NB4 (cell line): ENCODE measurements at regions not wholly inside any gene's neighbourhood (a gene's known extent, or its start where the extent isn't known, plus 50 kb on each side); places are given as distances from the start of the nearest gene placed in this dataset.

Experiments
- CTCF ChIP-seq: IDR thresholded peaks from one replicate; pipeline ENCODE4 v1.5.1; 2012; ENCODE audit warnings: low read depth, low read length
- POLR2A ChIP-seq: IDR thresholded peaks from 2 replicates; pipeline ENCODE4 v1.6.1; 2011; ENCODE audit warnings: mild to moderate bottlenecking; ENCODE audit not compliant: insufficient read length; ENCODE audit errors: extremely low read depth

- no peak for TF ChIP-seq POLR2A
- no peak for TF ChIP-seq CTCF
Observed at GRCh38 chr5:105554568-105555169, 1992.1 kb upstream of the NUDT12 start.
